ENCODE measurements at regions not wholly inside any gene's neighbourhood (a gene's known extent, or its start where the extent isn't known, plus 50 kb on each side); places are given as distances from the start of the nearest gene placed in this dataset.

- Histone ChIP-seq H3K27me3 (ENCODE audit: control insufficient read depth, insufficient read depth, low read length, poor library complexity, severe bottlenecking) (no peaks in the 10 kb centered on the region), H3K9me3 (ENCODE audit: control insufficient read depth, low read length) (no peaks in the 10 kb centered on the region), H3K27ac (ENCODE audit: low read depth, low read length) (no peak overlapping the region), H3K4me1 (ENCODE audit: control insufficient read depth, insufficient read depth, low read length) (no peaks in the 10 kb centered on the region), H3K4me3 (ENCODE audit: low read length) (no peak overlapping the region), H3K36me3 (ENCODE audit: control insufficient read depth, insufficient read depth, low read length) (no peaks in the 10 kb centered on the region), H3K9ac (ENCODE audit: extremely low read depth, low read length, poor library complexity, severe bottlenecking) (no peak overlapping the region)
- Mint-ChIP-seq H3K4me1 (no peaks in the 10 kb centered on the region), H3K27ac (no peak overlapping the region), H3K27me3 (ENCODE audit: insufficient read depth) (peaks cover 11% of the 10 kb centered on the region), H3K4me3 (no peak overlapping the region), H3K36me3 (ENCODE audit: low read depth) (no peaks in the 10 kb centered on the region), H3K9me3 (no peaks in the 10 kb centered on the region)
- no peak for DNase-seq
- no peak for TF ChIP-seq CTCF (conservative IDR thresholded peaks at IDR 0.05)
- WGBS, 2 experiments (ENCODE audit: insufficient coverage in 1 of 2, insufficient read length in 1 of 2): 93 to 96% methylated on average over 3 to 4 of the region's 5 CpGs
These were observed 94.4 kb upstream of the SKAP2 start for GRCh38 chr7:26958834-26959233.

- peaks cover 13% of the 10 kb centered on the region for H3K27me3 Mint-ChIP-seq (ENCODE audit: insufficient read depth)
- no peaks in the 10 kb centered on the region for H3K36me3 Mint-ChIP-seq (ENCODE audit: low read depth)
- no peak overlapping the region for H3K4me3 ChIP-seq (ENCODE audit: low read length)
- H3K4me3 Mint-ChIP-seq: no peak overlapping the region
- no peaks in the 10 kb centered on the region for H3K36me3 ChIP-seq (ENCODE audit: control insufficient read depth, insufficient read depth, low read length)
- H3K9me3 ChIP-seq (ENCODE audit: control insufficient read depth, low read length): no peaks in the 10 kb centered on the region
- no peak overlapping the region for H3K27ac Mint-ChIP-seq
- 91% methylated on average over 2 of the region's 2 CpGs; no CpG with 5 or more reads in 1 of the 2 experiments for WGBS, 2 experiments (ENCODE audit: insufficient coverage in 1 of 2, insufficient read length in 1 of 2)
- H3K9ac ChIP-seq (ENCODE audit: extremely low read depth, low read length, poor library complexity, severe bottlenecking): no peak overlapping the region
- no peaks in the 10 kb centered on the region for H3K9me3 Mint-ChIP-seq
- no peaks in the 10 kb centered on the region for H3K4me1 ChIP-seq (ENCODE audit: control insufficient read depth, insufficient read depth, low read length)
- no peak overlapping the region for H3K27ac ChIP-seq (ENCODE audit: low read depth, low read length)
- TF ChIP-seq CTCF (conservative IDR thresholded peaks at IDR 0.05): no peak
- H3K27me3 ChIP-seq (ENCODE audit: control insufficient read depth, insufficient read depth, low read length, poor library complexity, severe bottlenecking): no peaks in the 10 kb centered on the region
- no peak for DNase-seq
- H3K4me1 Mint-ChIP-seq: peaks cover 12% of the 10 kb centered on the region
These were observed 91.1 kb upstream of the SKAP2 start for GRCh38 chr7:26955516-26955915.

- Mint-ChIP-seq H3K27me3 (ENCODE audit: insufficient read depth) (peaks cover 13% of the 10 kb centered on the region), H3K27ac (no peak overlapping the region), H3K36me3 (ENCODE audit: low read depth) (no peaks in the 10 kb centered on the region), H3K4me3 (no peak overlapping the region), H3K4me1 (peaks cover 12% of the 10 kb centered on the region), H3K9me3 (no peaks in the 10 kb centered on the region)
- 70 to 84% methylated on average over 2 to 4 of the region's 4 CpGs for WGBS, 2 experiments (ENCODE audit: insufficient coverage in 1 of 2, insufficient read length in 1 of 2)
- no peak overlapping the region for H3K4me3 ChIP-seq (ENCODE audit: low read length)
- H3K36me3 ChIP-seq (ENCODE audit: control insufficient read depth, insufficient read depth, low read length): no peaks in the 10 kb centered on the region
- no peak overlapping the region for H3K9ac ChIP-seq (ENCODE audit: extremely low read depth, low read length, poor library complexity, severe bottlenecking)
- no peaks in the 10 kb centered on the region for H3K9me3 ChIP-seq (ENCODE audit: control insufficient read depth, low read length)
- DNase-seq: no peak
- no peak overlapping the region for H3K27ac ChIP-seq (ENCODE audit: low read depth, low read length)
- H3K27me3 ChIP-seq (ENCODE audit: control insufficient read depth, insufficient read depth, low read length, poor library complexity, severe bottlenecking): no peaks in the 10 kb centered on the region
- TF ChIP-seq CTCF (conservative IDR thresholded peaks at IDR 0.05): no peak
- H3K4me1 ChIP-seq (ENCODE audit: control insufficient read depth, insufficient read depth, low read length): no peaks in the 10 kb centered on the region
These were observed 90.6 kb upstream of the SKAP2 start for GRCh38 chr7:26954951-26955350.
